WI38 (cell line): ENCODE measurements at regions not wholly inside any gene's neighbourhood (a gene's known extent, or its start where the extent isn't known, plus 50 kb on each side); places are given as distances from the start of the nearest gene placed in this dataset.
"Not testable (repeated sequence)": the region's sequence is repeated elsewhere in the genome, so short reads cannot be mapped to it uniquely, and the experiment has no call there.

Source experiments
- H3K4me3 ChIP-seq: 2 replicates; pipeline ENCODE4 v1.5.1; 2011; ENCODE audit warnings: low read depth, mild to moderate bottlenecking, control low read depth, low read length
- TF ChIP-seq, protein P1 (sequence below): IDR thresholded peaks from 2 replicates; pipeline ENCODE4 v1.5.1; 2012; ENCODE audit warnings: low read depth, mild to moderate bottlenecking, control low read depth, low read length

DNA sequence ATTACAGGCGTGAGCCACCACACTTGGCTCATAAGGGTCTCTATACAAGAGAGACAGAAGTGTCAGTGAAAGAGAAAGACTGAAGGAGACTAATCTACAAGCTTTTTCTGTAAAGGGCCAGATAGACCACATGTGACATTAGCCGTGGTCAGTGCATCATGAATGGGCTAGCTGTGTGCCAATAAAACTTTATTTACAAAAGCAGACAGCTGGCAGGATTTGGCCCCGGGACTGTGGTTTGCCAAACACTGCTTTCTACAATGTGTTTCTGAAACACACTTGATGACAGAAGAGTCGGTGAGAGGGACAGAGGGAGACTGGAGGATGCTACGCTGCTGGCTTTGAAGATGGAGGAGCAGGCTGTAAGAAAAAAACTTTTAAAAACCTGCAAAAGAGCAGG lies 285.4 kb downstream of the TFAP2C start:
- TF ChIP-seq, protein P1, sequence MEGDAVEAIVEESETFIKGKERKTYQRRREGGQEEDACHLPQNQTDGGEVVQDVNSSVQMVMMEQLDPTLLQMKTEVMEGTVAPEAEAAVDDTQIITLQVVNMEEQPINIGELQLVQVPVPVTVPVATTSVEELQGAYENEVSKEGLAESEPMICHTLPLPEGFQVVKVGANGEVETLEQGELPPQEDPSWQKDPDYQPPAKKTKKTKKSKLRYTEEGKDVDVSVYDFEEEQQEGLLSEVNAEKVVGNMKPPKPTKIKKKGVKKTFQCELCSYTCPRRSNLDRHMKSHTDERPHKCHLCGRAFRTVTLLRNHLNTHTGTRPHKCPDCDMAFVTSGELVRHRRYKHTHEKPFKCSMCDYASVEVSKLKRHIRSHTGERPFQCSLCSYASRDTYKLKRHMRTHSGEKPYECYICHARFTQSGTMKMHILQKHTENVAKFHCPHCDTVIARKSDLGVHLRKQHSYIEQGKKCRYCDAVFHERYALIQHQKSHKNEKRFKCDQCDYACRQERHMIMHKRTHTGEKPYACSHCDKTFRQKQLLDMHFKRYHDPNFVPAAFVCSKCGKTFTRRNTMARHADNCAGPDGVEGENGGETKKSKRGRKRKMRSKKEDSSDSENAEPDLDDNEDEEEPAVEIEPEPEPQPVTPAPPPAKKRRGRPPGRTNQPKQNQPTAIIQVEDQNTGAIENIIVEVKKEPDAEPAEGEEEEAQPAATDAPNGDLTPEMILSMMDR, result no peak
- H3K4me3 ChIP-seq, result no peak overlapping the region

DNA sequence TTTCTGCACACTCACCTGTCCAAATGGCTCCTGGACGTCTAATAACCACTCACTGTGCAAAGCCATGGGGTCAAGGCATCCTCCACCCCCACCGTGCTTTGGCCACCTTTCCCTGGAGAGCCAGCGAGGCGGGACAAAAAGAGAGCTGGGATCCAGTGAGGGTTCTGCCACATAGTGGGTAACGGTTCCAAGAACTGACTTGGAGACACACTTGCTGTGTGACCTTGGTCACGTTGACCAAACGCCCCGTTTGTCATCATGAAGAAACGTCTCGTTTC lies 287.2 kb downstream of the TFAP2C start:
- H3K4me3 ChIP-seq, result no peak overlapping the region
- TF ChIP-seq, protein P1, result no peak

DNA sequence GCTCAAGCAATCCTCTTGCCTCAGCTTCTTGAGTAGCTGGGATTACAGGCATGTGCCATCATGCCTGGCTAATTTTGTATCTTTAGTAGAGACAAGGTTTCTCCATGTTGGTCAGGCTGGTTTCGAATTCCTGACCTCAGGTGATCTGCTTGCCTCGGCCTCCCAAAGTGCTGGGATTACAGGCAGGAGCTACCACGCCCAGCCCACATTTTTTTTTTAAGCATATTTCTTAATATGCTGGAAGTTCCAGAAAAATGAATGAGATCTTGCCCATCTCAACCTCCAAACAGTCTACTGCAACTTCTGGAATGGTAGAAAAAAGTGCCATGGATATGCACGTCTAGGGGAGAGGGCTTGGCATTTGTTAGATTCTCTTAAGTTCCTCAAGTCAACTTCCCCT lies 290.9 kb downstream of the TFAP2C start:
- not testable (repeated sequence) for H3K4me3 ChIP-seq

DNA sequence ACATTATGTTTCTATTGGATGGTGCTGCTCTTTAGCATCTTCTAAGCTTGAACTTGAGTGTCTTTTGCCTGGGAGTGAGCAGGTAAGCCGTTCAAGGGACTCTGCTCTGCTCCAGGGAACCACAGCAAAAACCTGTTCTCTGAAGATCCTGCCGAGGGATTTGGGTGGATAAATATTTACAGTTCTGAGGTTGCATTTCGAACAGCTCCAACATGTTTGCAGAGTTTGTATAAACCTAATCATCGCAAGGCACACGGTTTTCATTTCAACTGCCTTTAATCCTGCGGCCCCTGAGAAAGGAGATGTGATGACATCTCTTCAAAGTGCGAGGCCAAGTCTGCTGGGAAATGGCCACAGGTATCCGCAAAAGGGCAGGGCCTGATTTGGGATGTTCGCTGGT lies 293.4 kb downstream of the TFAP2C start:
- H3K4me3 ChIP-seq, result no peak overlapping the region
- TF ChIP-seq, protein P1, result no peak

DNA sequence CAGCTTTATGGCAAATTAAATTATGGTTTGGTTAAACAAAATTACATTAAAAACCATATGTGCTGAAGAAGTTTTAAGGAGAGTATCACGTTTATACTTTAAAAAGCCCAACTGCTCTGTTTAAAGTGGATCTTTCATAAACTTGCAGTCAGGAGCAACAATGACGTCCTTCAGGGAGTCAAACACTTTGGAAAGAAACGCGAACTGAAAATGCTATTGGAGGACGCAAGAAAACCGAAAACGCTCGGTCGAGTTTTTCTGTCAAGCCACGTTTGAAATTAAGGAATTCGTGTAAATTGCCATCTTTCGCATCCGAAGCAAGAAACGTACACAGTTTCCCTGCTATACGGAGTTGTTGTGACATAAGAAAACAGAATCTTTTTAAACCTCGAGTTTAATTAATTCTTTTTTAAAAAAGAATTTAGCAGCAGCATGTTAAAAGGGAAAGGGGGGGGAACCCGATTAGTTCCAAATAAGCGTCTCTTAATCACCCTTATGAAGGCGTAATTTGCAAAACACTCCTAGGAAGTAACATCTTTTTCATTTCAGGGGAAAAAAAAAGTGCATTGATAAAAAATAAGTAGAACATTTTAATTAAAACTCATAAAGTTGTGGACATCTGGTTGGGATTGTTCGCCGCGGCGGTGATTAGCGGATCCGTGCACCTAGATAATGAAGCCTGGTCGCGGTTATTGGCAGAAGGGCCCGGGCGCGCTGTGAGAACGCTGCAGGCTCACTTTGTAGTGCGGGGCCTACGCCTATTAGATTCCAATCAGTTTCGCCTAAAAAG lies 295.4 kb downstream of the TFAP2C start:
- TF ChIP-seq, protein P1, result no peak
- H3K4me3 ChIP-seq, result no peak overlapping the region

DNA sequence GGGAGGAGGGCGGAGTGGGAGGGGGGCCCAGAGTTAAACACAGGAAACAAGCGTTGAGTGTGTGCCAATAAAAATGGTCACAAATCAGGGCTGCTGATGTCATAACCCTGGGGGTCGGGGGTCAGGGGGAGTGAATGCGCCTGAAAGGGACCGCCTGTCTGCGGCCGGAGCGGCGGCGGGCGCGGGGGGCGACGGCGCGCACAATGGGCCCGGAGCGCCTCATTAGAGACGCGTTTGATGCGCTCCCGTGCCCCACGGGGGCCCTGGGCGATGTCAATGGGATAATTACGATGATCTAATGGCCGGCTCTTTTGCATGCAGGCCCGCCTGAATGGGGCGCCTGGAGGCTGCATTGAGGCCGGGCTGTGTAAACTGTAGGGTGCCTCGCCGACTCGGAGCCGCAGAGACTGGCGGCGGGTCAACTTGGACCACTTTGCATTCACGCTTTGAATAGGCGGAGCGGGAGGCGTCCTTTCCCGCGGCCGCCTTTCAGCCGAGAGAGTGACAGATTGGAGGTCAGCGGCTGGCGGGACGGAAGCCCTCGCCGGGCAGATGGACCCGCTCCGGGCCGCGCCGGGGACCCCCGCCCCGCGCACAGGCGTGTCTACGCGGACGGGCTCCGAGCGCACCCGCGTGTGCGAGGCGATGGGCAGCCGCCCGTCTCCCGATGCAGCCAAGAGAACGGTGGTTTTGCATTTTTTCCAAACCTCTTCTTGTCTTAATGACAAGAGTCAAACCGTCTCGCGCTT lies 296.1 kb downstream of the TFAP2C start:
- H3K4me3 ChIP-seq, result no peak overlapping the region
- TF ChIP-seq, protein P1, result no peak

DNA sequence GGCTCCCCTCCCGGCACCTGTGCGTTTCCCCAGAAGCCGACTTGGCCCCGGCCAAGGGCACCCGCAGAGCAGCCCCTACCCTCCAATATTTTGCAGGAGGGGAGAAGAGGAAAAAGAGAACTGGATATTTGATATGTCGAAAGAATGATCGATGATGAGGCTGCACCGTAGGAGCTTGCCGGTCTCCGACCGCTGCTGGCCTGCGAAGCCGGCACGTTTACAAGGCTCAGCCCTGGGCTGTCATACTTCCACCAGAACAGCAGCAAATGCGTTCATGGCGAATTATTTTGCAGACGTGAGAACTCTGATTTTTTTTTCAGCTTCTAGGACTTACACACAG lies 296.7 kb downstream of the TFAP2C start:
- TF ChIP-seq, protein P1, result no peak
- no peak overlapping the region for H3K4me3 ChIP-seq
